ENCODE measurements at regions not wholly inside any gene's neighbourhood (a gene's known extent, or its start where the extent isn't known, plus 50 kb on each side); places are given as distances from the start of the nearest gene placed in this dataset.
A peak's percentile ranks its signal among the peaks of the same experiment; 100 is the strongest.

GRCh38 chr7:21064698-21065648 lies 278.3 kb upstream of the SP8 start:
- DNase-seq (ENCODE audit: low read depth), result peak; percentile 37

GRCh38 chr7:21066221-21066620 lies 279.5 kb upstream of the SP8 start:
- no peak overlapping the region for H3K4me3 ChIP-seq (ENCODE audit: low read depth, low read length)
- no peak for TF ChIP-seq CTCF (conservative IDR thresholded peaks at IDR 0.05; ENCODE audit: low read depth, low read length)
- no peak for DNase-seq (ENCODE audit: low read depth)

More at GRCh38 chr7:21064698-21065648, 278.3 kb upstream of the SP8 start:
- H3K4me3 ChIP-seq (ENCODE audit: low read depth, low read length), result no peak overlapping the region
- no peak for TF ChIP-seq CTCF (conservative IDR thresholded peaks at IDR 0.05; ENCODE audit: low read depth, low read length)

- no peak for TF ChIP-seq CTCF (conservative IDR thresholded peaks at IDR 0.05; ENCODE audit: low read depth, low read length)
- no peak for DNase-seq (ENCODE audit: low read depth)
Observed at GRCh38 chr7:21067216-21067615, 280.5 kb upstream of the SP8 start.

GRCh38 chr7:21070571-21071090 lies 283.9 kb upstream of the SP8 start:
- no peak overlapping the region for H3K4me3 ChIP-seq (ENCODE audit: low read depth, low read length)
- no peak for TF ChIP-seq CTCF (conservative IDR thresholded peaks at IDR 0.05; ENCODE audit: low read depth, low read length)
- DNase-seq (ENCODE audit: low read depth), result no peak

More at GRCh38 chr7:21067216-21067615, 280.5 kb upstream of the SP8 start:
- no peak overlapping the region for H3K4me3 ChIP-seq (ENCODE audit: low read depth, low read length)

GRCh38 chr7:21071561-21072501 lies 285.1 kb upstream of the SP8 start:
- no peak overlapping the region for H3K4me3 ChIP-seq (ENCODE audit: low read depth, low read length)
- TF ChIP-seq CTCF (conservative IDR thresholded peaks at IDR 0.05; ENCODE audit: low read depth, low read length), result no peak
- DNase-seq (ENCODE audit: low read depth), result no peak

- DNase-seq (ENCODE audit: low read depth), result no peak
- TF ChIP-seq CTCF (conservative IDR thresholded peaks at IDR 0.05; ENCODE audit: low read depth, low read length), result no peak
Observed at GRCh38 chr7:21076054-21076453, 289.4 kb upstream of the SP8 start.

More at GRCh38 chr7:21076054-21076453, 289.4 kb upstream of the SP8 start:
- no peak overlapping the region for H3K4me3 ChIP-seq (ENCODE audit: low read depth, low read length)
